Uterus (tissue), 2 donors: ENCODE measurements at regions not wholly inside any gene's neighbourhood (a gene's known extent, or its start where the extent isn't known, plus 50 kb on each side); places are given as distances from the start of the nearest gene placed in this dataset.

Source experiments
- POLR2A ChIP-seq, 2 donors: fragments of 450-650 bp; IDR thresholded peaks; one replicate each; pipeline ENCODE4 v1.6.1; 2016; ENCODE audit warnings: antibody characterized with exemption in 2 of 2, mild to moderate bottlenecking in 1 of 2, moderate library complexity in 1 of 2
- TF ChIP-seq, protein P1 (sequence below), 4 experiments: fragments of 200-600 bp in 2 of 4; fragments of 450-650 bp in 2 of 4; sonication (generic) in 2 of 4; IDR thresholded peaks; one replicate each; pipeline ENCODE4 v1.5.1; 2016 to 2019; ENCODE audit warnings: antibody characterized with exemption in 4 of 4, mild to moderate bottlenecking in 2 of 4, moderate library complexity in 1 of 4

DNA sequence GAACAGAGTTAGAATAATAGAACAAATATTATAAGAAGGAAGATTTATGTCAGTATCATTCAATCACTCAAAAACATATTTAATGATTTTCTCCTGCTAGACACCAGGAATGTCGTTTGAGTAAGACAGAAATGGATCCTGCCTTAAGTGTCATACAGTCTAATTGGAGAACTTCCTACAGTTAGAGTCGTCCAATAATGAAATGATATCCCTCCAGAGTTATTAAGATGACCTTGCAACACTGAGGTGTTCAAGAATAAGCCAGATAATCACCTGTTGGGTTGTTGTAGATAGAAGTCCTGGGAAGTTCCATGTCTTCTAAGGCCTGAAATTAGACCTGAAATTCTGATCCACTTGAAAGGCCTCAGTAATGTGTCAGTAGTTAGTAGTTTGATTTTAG is 132.3 kb downstream of the SLC38A4 start:
- no peak for TF ChIP-seq POLR2A (IDR thresholded peaks at IDR 0.05)
- TF ChIP-seq, protein P1, sequence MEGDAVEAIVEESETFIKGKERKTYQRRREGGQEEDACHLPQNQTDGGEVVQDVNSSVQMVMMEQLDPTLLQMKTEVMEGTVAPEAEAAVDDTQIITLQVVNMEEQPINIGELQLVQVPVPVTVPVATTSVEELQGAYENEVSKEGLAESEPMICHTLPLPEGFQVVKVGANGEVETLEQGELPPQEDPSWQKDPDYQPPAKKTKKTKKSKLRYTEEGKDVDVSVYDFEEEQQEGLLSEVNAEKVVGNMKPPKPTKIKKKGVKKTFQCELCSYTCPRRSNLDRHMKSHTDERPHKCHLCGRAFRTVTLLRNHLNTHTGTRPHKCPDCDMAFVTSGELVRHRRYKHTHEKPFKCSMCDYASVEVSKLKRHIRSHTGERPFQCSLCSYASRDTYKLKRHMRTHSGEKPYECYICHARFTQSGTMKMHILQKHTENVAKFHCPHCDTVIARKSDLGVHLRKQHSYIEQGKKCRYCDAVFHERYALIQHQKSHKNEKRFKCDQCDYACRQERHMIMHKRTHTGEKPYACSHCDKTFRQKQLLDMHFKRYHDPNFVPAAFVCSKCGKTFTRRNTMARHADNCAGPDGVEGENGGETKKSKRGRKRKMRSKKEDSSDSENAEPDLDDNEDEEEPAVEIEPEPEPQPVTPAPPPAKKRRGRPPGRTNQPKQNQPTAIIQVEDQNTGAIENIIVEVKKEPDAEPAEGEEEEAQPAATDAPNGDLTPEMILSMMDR (IDR thresholded peaks at IDR 0.05): no peak
